Endothelial cell of umbilical vein (primary cell): ENCODE measurements at regions not wholly inside any gene's neighbourhood (a gene's known extent, or its start where the extent isn't known, plus 50 kb on each side); places are given as distances from the start of the nearest gene placed in this dataset.

Experiments
- BruUV-seq: library from RNA; stranded (reverse); fragments of 400-500 nt; replicated peaks from 2 replicates; lab custom pipeline; 2021; lab: Mats Ljungman, UMichigan
- CTCF ChIA-PET: fragments of 300-600, 350-600 bp; sonication (Branson Sonifier 250); formaldehyde crosslinking; loops from one replicate; lab custom pipeline; 2021; ENCODE audit warnings: antibody characterized with exemption, inconsistent platforms; lab: Charles Lee
- POLR2A ChIA-PET: fragments of 300-600, 350-600 bp; sonication (Branson Sonifier 250); formaldehyde crosslinking; loops from one replicate; lab custom pipeline; 2021; ENCODE audit warnings: antibody characterized with exemption, inconsistent platforms; lab: Charles Lee
- DNase-seq: peaks from one replicate; pipeline ENCODE4 v3.0.0-alpha.2; 2011; ENCODE audit warnings: low read depth, low spot score
- FAIRE-seq: peaks from 2 replicates; lab custom pipeline; 2011; peaks lifted over from hg19 to GRCh38; lab: Jason Lieb, UNC
- H2AFZ ChIP-seq: 2 replicates; pipeline ENCODE4 v1.6.0; 2012; ENCODE audit warnings: low read depth, low read length, control low read depth, inconsistent platforms
- H3K27ac ChIP-seq: 2 replicates; pipeline ENCODE4 v1.5.1; 2011; ENCODE audit warnings: low read depth, mild to moderate bottlenecking, control low read depth, low read length, moderate library complexity; ENCODE audit not compliant: insufficient read depth
- H3K27me3 ChIP-seq, 2 experiments: 2 replicates each; pipeline versions ENCODE4 v1.6.0 to v1.6.1; 2011; ENCODE audit warnings: low read length in 2 of 2, mixed read lengths in 1 of 2; ENCODE audit not compliant: control insufficient read depth in 2 of 2, insufficient read depth in 2 of 2
- H3K36me3 ChIP-seq, 2 experiments: 2 replicates in 1 of 2; 3 replicates in 1 of 2; pipeline ENCODE4 v1.5.1; 2011; ENCODE audit warnings: low read length in 2 of 2, mild to moderate bottlenecking in 1 of 2, moderate library complexity in 1 of 2; ENCODE audit not compliant: control insufficient read depth in 2 of 2, insufficient read depth in 2 of 2; ENCODE audit errors: extremely low read depth in 1 of 2
- H3K4me1 ChIP-seq: 3 replicates; pipeline ENCODE4 v1.5.1; 2011; ENCODE audit warnings: mild to moderate bottlenecking, low read length; ENCODE audit not compliant: control insufficient read depth, insufficient read depth; ENCODE audit errors: extremely low read depth
- H3K4me2 ChIP-seq: 2 replicates; pipeline ENCODE4 v1.6.1; 2011; ENCODE audit warnings: low read length, control low read depth, mixed read lengths; ENCODE audit not compliant: insufficient read depth
- H3K4me3 ChIP-seq, 3 experiments: fragments of 200-600 bp in 1 of 3; sonication (generic), shearing (Covaris generic) in 1 of 3; replicated peaks in 1 of 3; 2 replicates each; pipeline ENCODE4 v1.5.1; 2011 to 2016; ENCODE audit warnings: control low read depth in 3 of 3, low read length in 3 of 3, mild to moderate bottlenecking in 2 of 3, inconsistent platforms in 1 of 3, low read depth in 1 of 3, moderate library complexity in 1 of 3; ENCODE audit not compliant: insufficient read depth in 1 of 3
- H3K79me2 ChIP-seq: 2 replicates; pipeline ENCODE4 v1.6.0; 2012; ENCODE audit warnings: low read length, inconsistent platforms; ENCODE audit not compliant: control insufficient read depth, insufficient read depth
- H3K9ac ChIP-seq: replicated peaks from 2 replicates; pipeline ENCODE3; 2011; ENCODE audit warnings: low read length, control low read depth; ENCODE audit not compliant: insufficient read depth; ENCODE audit errors: extremely low read depth
- H3K9me1 ChIP-seq: replicated peaks from 3 replicates; pipeline ENCODE4 v1.6.0; 2011; ENCODE audit warnings: mild to moderate bottlenecking, low read length; ENCODE audit not compliant: control insufficient read depth, insufficient read depth; ENCODE audit errors: extremely low read depth
- H3K9me3 ChIP-seq: replicated peaks from 2 replicates; pipeline ENCODE4 v1.5.1; 2012; ENCODE audit warnings: low read length, inconsistent platforms; ENCODE audit not compliant: control insufficient read depth, insufficient read depth
- H4K20me1 ChIP-seq: replicated peaks from 2 replicates; pipeline ENCODE3; 2011; ENCODE audit warnings: mild to moderate bottlenecking, low read length; ENCODE audit not compliant: control insufficient read depth, insufficient read depth; ENCODE audit errors: extremely low read depth
- CTCF ChIP-seq, 2 donors: IDR thresholded peaks; 1 replicate in 1 of 2; 2 replicates in 1 of 2; pipeline ENCODE4 v1.5.1; 2011; ENCODE audit warnings: low read length in 2 of 2, mild to moderate bottlenecking in 2 of 2, moderate library complexity in 2 of 2, control low read depth in 1 of 2, inconsistent platforms in 1 of 2, low read depth in 1 of 2; ENCODE audit not compliant: insufficient read depth in 1 of 2; ENCODE audit errors: extremely low read depth in 1 of 2
- EZH2 ChIP-seq: IDR thresholded peaks from 2 replicates; pipeline ENCODE4 v1.6.1; 2012; ENCODE audit warnings: borderline replicate concordance, low read depth, mild to moderate bottlenecking, moderate library complexity, low read length, inconsistent platforms; ENCODE audit not compliant: severe bottlenecking
- FOS ChIP-seq: IDR thresholded peaks from 2 replicates; pipeline ENCODE4 v1.6.1; 2011; ENCODE audit warnings: mild to moderate bottlenecking, low read length, moderate library complexity, borderline replicate concordance; ENCODE audit not compliant: insufficient read depth
- GATA2 ChIP-seq: IDR thresholded peaks from 2 replicates; pipeline ENCODE4 v1.7.0; 2011; ENCODE audit warnings: low read depth, mild to moderate bottlenecking, moderate library complexity, mixed read lengths, low read length; ENCODE audit not compliant: insufficient read length, insufficient read depth
- JUN ChIP-seq: IDR thresholded peaks from 2 replicates; pipeline ENCODE4 v1.6.1; 2011; ENCODE audit warnings: borderline replicate concordance, low read depth; ENCODE audit not compliant: insufficient read length, insufficient read depth
- MAX ChIP-seq: IDR thresholded peaks from 2 replicates; pipeline ENCODE4 v1.6.1; 2011; ENCODE audit not compliant: insufficient read depth, insufficient read length
- MYC ChIP-seq: IDR thresholded peaks from one replicate; pipeline ENCODE4 v1.6.1; 2011; ENCODE audit warnings: mild to moderate bottlenecking, low read depth, low read length
- POLR2A ChIP-seq: IDR thresholded peaks from 2 replicates; pipeline ENCODE4 v1.6.1; 2012; ENCODE audit warnings: low read depth, mild to moderate bottlenecking, control low read depth, low read length
- POLR2AphosphoS5 ChIP-seq: IDR thresholded peaks from 2 replicates; pipeline ENCODE4 v1.6.1; 2012; ENCODE audit warnings: low read depth, mild to moderate bottlenecking, control low read depth, low read length, moderate library complexity; ENCODE audit not compliant: insufficient read depth
- dilution Hi-C: fragments of 300-500 bp; cut with MboI; formaldehyde crosslinking; loops from one replicate; pipeline ENCODE4 v1.15.0; 2019; ENCODE audit warnings: low sequenced_read_pairs; ENCODE audit not compliant: extremely low pct_ligation_motif_present
- intact Hi-C: fragments of 100-400 bp; cut with micrococcal nuclease; formaldehyde crosslinking; loops from one replicate; pipeline ENCODE4 v1.10.0; 2022

- FAIRE-seq: no peak
- no peaks in the 10 kb centered on the region for H3K36me3 ChIP-seq
- BruUV-seq: no TSS peak
- ChIA-PET CTCF (no interaction called here), POLR2A (no interaction called here)
- H3K4me2 ChIP-seq: no peak overlapping the region
- no peak overlapping the region for H2AFZ ChIP-seq
- no peaks in the 10 kb centered on the region for H3K9me1 ChIP-seq
- H3K9me3 ChIP-seq: no peaks in the 10 kb centered on the region
- H3K79me2 ChIP-seq: no peaks in the 10 kb centered on the region
- dilution Hi-C loops: no loop called here
- H3K27ac ChIP-seq: no peak overlapping the region
- no peaks in the 10 kb centered on the region for H3K27me3 ChIP-seq
- TF ChIP-seq MYC: no peak
- TF ChIP-seq POLR2AphosphoS5: no peak
- TF ChIP-seq MAX: no peak
- no peak for TF ChIP-seq GATA2
- no peak for TF ChIP-seq CTCF (IDR thresholded peaks at IDR 0.05; ENCODE audit: extremely low read depth in 1 of 2, insufficient read depth in 1 of 2, low read depth in 1 of 2, low read length in 2 of 2)
- TF ChIP-seq EZH2: no peak
- TF ChIP-seq FOS: no peak
- TF ChIP-seq POLR2A: no peak
- no peak for TF ChIP-seq JUN
- no peaks in the 10 kb centered on the region for H4K20me1 ChIP-seq
- intact Hi-C loops: no loop called here
- no peak overlapping the region for H3K4me3 ChIP-seq
- no peaks in the 10 kb centered on the region for H3K4me1 ChIP-seq
- H3K9ac ChIP-seq: no peak overlapping the region
- DNase-seq: no peak
Measured at GRCh38 chr18:75135158-75135725, 73.7 kb downstream of the PTGR3 start.
